Panc1 (cell line): ENCODE measurements at regions not wholly inside any gene's neighbourhood (a gene's known extent, or its start where the extent isn't known, plus 50 kb on each side); places are given as distances from the start of the nearest gene placed in this dataset.

ENCODE experiments used
- ATAC-seq: fragments of 200-7000 bp; cut with Tn5 transposase; 2 replicates; pipeline ENCODE4 v1.9.1; 2020; ENCODE audit warnings: mild to moderate bottlenecking, moderate library complexity
- BruUV-seq: library from RNA; stranded (reverse); fragments of 400-500 nt; replicated peaks from 2 replicates; lab custom pipeline; 2021; lab: Mats Ljungman, UMichigan
- CTCF ChIA-PET: fragments of 300-600 bp; sonication (Branson Sonifier 250); formaldehyde crosslinking; loops from one replicate; lab custom pipeline; 2022; ENCODE audit warnings: antibody characterized with exemption; lab: Charles Lee
- POLR2A ChIA-PET: fragments of 300-600 bp; sonication (Branson Sonifier 250); formaldehyde crosslinking; loops from one replicate; lab custom pipeline; 2022; ENCODE audit warnings: antibody characterized with exemption; lab: Charles Lee
- DNase-seq: peaks from one replicate; pipeline ENCODE4 v3.0.0-alpha.2; 2010; ENCODE audit warnings: low read depth, low spot score
- H3K27ac ChIP-seq: 2 replicates; pipeline ENCODE4 v1.5.1; 2011; ENCODE audit warnings: mild to moderate bottlenecking, low read length, inconsistent platforms
- H3K27me3 ChIP-seq: fragments of 200-500 bp; sonication (Bioruptor generic); 2 replicates; pipeline ENCODE4 v1.6.0; 2014; ENCODE audit warnings: low read length, inconsistent platforms; ENCODE audit not compliant: control insufficient read depth, insufficient read depth
- H3K36me3 ChIP-seq: fragments of 200-500 bp; sonication (Bioruptor generic); 2 replicates; pipeline ENCODE4 v1.5.1; 2014; ENCODE audit warnings: inconsistent platforms, mild to moderate bottlenecking, low read length, moderate library complexity; ENCODE audit not compliant: control insufficient read depth, insufficient read depth
- H3K4me1 ChIP-seq: 2 replicates; pipeline ENCODE4 v1.5.1; 2011; ENCODE audit warnings: inconsistent platforms, mild to moderate bottlenecking, low read length, moderate library complexity; ENCODE audit not compliant: control insufficient read depth, insufficient read depth
- H3K4me3 ChIP-seq, 2 experiments: 2 replicates each; pipeline ENCODE4 v1.5.1; 2011 to 2012; ENCODE audit warnings: low read depth in 2 of 2, low read length in 2 of 2, mild to moderate bottlenecking in 2 of 2, inconsistent platforms in 1 of 2, moderate library complexity in 1 of 2
- H3K9me3 ChIP-seq: fragments of 200-500 bp; sonication (Bioruptor generic); 2 replicates; pipeline ENCODE4 v1.5.1; 2014; ENCODE audit warnings: low read depth, mild to moderate bottlenecking, inconsistent platforms, low read length, moderate library complexity; ENCODE audit not compliant: control insufficient read depth, insufficient read depth
- POLR2AphosphoS5 ChIP-seq: IDR thresholded peaks from 2 replicates; pipeline ENCODE4 v1.6.1; 2012; ENCODE audit warnings: mild to moderate bottlenecking, low read depth, low read length, moderate library complexity
- SIN3A ChIP-seq: IDR thresholded peaks from 2 replicates; pipeline ENCODE4 v1.6.1; 2012; ENCODE audit warnings: low read depth, mild to moderate bottlenecking, low read length, moderate library complexity, borderline replicate concordance; ENCODE audit not compliant: insufficient read depth
- TCF7L2 ChIP-seq: IDR thresholded peaks from 2 replicates; pipeline ENCODE4 v1.6.1; 2011; ENCODE audit warnings: mild to moderate bottlenecking, low read depth, low read length, inconsistent platforms
- in situ Hi-C: cut with HindIII; loops from 2 replicates; pipeline ENCODE4 v1.10.0; 2016; ENCODE audit warnings: low sequenced_read_pairs, low pct_unique_long_range_greater_than_20kb
- intact Hi-C: fragments of 100-400 bp; cut with micrococcal nuclease; formaldehyde crosslinking; loops from one replicate; pipeline ENCODE4 v1.10.0; 2022; ENCODE audit not compliant: unreplicated experiment
- TF ChIP-seq, protein P1 (sequence below): fragments of 450-650 bp; IDR thresholded peaks from 2 replicates; pipeline ENCODE4 v1.5.1; 2017; ENCODE audit warnings: mild to moderate bottlenecking
- TF ChIP-seq, protein P2 (sequence below), 2 experiments: IDR thresholded peaks; 2 replicates each; pipeline ENCODE4 v1.6.1; 2011 to 2012; ENCODE audit warnings: low read depth in 2 of 2, control low read depth in 1 of 2, low read length in 1 of 2, mild to moderate bottlenecking in 1 of 2, moderate library complexity in 1 of 2; ENCODE audit not compliant: insufficient read depth in 1 of 2

DNA sequence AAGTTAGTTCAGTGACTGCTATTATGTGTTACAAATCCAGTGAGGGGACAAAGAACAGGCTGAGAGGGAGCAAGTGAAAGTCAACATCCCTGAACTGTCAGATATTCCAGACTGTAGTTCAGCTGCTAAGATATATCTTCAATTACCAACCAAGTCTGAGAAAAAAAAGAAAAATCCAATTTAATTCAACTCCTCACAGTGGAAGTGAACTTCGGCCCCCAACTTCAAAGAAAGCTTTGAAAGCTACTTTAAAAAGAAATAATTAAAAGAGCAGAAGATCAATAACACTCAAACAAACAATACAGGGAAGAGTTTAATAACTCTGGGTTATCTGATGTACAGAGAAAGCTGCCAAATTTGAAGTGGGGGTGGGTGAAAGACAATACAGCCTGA is 174.0 kb downstream of the SERPINI1 start:
- CTCF ChIA-PET, result no interaction called here
- in situ Hi-C loops, result no loop called here
- Histone ChIP-seq H3K4me3 (no peak overlapping the region), H3K9me3 (no peaks in the 10 kb centered on the region), H3K27ac (no peak overlapping the region), H3K36me3 (no peaks in the 10 kb centered on the region), H3K4me1 (no peaks in the 10 kb centered on the region), H3K27me3 (no peaks in the 10 kb centered on the region)
- POLR2A ChIA-PET, result no interaction called here
- no TSS peak for BruUV-seq
- DNase-seq (no peak), ATAC-seq (no peak)
- TF ChIP-seq TCF7L2 (no peak), SIN3A (no peak), POLR2AphosphoS5 (no peak)
- TF ChIP-seq, protein P1, sequence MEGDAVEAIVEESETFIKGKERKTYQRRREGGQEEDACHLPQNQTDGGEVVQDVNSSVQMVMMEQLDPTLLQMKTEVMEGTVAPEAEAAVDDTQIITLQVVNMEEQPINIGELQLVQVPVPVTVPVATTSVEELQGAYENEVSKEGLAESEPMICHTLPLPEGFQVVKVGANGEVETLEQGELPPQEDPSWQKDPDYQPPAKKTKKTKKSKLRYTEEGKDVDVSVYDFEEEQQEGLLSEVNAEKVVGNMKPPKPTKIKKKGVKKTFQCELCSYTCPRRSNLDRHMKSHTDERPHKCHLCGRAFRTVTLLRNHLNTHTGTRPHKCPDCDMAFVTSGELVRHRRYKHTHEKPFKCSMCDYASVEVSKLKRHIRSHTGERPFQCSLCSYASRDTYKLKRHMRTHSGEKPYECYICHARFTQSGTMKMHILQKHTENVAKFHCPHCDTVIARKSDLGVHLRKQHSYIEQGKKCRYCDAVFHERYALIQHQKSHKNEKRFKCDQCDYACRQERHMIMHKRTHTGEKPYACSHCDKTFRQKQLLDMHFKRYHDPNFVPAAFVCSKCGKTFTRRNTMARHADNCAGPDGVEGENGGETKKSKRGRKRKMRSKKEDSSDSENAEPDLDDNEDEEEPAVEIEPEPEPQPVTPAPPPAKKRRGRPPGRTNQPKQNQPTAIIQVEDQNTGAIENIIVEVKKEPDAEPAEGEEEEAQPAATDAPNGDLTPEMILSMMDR, result no peak
- TF ChIP-seq, protein P2, sequence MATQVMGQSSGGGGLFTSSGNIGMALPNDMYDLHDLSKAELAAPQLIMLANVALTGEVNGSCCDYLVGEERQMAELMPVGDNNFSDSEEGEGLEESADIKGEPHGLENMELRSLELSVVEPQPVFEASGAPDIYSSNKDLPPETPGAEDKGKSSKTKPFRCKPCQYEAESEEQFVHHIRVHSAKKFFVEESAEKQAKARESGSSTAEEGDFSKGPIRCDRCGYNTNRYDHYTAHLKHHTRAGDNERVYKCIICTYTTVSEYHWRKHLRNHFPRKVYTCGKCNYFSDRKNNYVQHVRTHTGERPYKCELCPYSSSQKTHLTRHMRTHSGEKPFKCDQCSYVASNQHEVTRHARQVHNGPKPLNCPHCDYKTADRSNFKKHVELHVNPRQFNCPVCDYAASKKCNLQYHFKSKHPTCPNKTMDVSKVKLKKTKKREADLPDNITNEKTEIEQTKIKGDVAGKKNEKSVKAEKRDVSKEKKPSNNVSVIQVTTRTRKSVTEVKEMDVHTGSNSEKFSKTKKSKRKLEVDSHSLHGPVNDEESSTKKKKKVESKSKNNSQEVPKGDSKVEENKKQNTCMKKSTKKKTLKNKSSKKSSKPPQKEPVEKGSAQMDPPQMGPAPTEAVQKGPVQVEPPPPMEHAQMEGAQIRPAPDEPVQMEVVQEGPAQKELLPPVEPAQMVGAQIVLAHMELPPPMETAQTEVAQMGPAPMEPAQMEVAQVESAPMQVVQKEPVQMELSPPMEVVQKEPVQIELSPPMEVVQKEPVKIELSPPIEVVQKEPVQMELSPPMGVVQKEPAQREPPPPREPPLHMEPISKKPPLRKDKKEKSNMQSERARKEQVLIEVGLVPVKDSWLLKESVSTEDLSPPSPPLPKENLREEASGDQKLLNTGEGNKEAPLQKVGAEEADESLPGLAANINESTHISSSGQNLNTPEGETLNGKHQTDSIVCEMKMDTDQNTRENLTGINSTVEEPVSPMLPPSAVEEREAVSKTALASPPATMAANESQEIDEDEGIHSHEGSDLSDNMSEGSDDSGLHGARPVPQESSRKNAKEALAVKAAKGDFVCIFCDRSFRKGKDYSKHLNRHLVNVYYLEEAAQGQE (IDR thresholded peaks at IDR 0.05; ENCODE audit: insufficient read depth in 1 of 2, low read depth in 2 of 2, low read length in 1 of 2), result no peak
- intact Hi-C loops, result no loop called here

DNA sequence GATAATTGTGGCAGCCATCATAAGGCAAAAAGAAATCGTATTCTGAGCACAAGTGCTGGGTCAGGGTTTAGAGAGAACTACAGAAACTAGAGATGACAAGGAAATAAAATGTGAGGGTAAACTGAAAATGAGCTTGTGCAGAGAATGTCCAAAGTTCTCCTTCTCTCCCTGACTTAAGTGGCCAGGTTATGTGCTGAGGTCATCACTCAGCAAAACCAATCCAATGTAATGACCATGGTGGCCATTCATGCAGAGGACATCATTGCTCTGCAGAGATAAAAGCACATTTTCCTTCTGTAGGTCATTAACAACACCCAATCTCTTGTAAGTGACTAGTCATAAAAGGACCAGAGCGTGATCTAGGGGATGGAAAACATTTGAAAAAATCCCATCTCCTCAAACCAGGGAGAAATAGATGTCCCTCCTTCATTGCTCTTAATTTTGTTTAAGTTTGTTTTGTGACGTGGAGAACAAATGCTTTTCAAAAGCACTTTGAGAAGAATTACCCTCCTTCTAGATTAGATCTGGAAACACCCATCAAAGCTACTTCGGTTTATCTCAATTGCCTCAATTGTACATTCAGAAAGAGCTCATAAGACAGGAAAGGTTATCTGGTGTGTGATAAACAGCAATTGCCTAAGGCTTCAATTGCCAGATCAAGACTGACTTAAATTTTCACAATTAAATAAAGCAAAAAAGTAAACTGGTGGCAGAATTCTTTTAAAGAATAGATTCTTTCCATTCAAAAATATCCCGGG is 173.4 kb downstream of the SERPINI1 start:
- no peak for DNase-seq
- ChIA-PET CTCF (no interaction called here), POLR2A (no interaction called here)
- TF ChIP-seq SIN3A, result no peak
- TF ChIP-seq, protein P1, result no peak
- no peak for TF ChIP-seq TCF7L2
- no peak for TF ChIP-seq POLR2AphosphoS5
- TF ChIP-seq, protein P2 (IDR thresholded peaks at IDR 0.05; ENCODE audit: insufficient read depth in 1 of 2, low read depth in 2 of 2, low read length in 1 of 2), result no peak
- Histone ChIP-seq H3K27ac (no peak overlapping the region), H3K27me3 (no peaks in the 10 kb centered on the region; the same call in 1 of the 2 replicates), H3K9me3 (no peaks in the 10 kb centered on the region), H3K36me3 (no peaks in the 10 kb centered on the region), H3K4me1 (no peaks in the 10 kb centered on the region), H3K4me3 (no peak overlapping the region)
- intact Hi-C loops (no loop called here), in situ Hi-C loops (no loop called here)
- no TSS peak for BruUV-seq
- no peak for ATAC-seq
